Prostate gland (tissue), 2 donors: ENCODE measurements at regions not wholly inside any gene's neighbourhood (a gene's known extent, or its start where the extent isn't known, plus 50 kb on each side); places are given as distances from the start of the nearest gene placed in this dataset.

Experiments
- DNase-seq: peaks from one replicate; pipeline ENCODE4 v3.0.0-alpha.2; 2019; ENCODE audit warnings: low spot score
- H3K27ac ChIP-seq, 2 donors: fragments of 200-600 bp; sonication (generic); 2 replicates each; pipeline ENCODE4 v1.5.1; 2017 to 2019
- H3K27me3 ChIP-seq: fragments of 200-600 bp; sonication (generic); replicated peaks from 2 replicates; pipeline ENCODE4 v1.5.1; 2019; ENCODE audit not compliant: insufficient read depth
- H3K36me3 ChIP-seq, 2 donors: fragments of 200-600 bp; sonication (generic); 1 replicate in 1 of 2; 2 replicates in 1 of 2; pipeline versions ENCODE4 v1.5.1 to v1.8.1; 2017 to 2019
- H3K4me1 ChIP-seq: fragments of 200-600 bp; sonication (generic); replicated peaks from 2 replicates; pipeline ENCODE4 v1.5.1; 2019
- H3K4me3 ChIP-seq, 2 donors: fragments of 200-600 bp; sonication (generic); 2 replicates each; pipeline ENCODE4 v1.5.1; 2017 to 2019
- H3K9me3 ChIP-seq: fragments of 200-600 bp; sonication (generic); 2 replicates; pipeline ENCODE4 v1.5.1; 2017
- CTCF ChIP-seq, 4 experiments: fragments of 200-600 bp in 2 of 4; fragments of 450-650 bp in 2 of 4; sonication (generic) in 2 of 4; IDR thresholded peaks; 1 replicate in 3 of 4; 2 replicates in 1 of 4; pipeline ENCODE4 v1.5.1; 2016 to 2019; ENCODE audit warnings: antibody characterized with exemption in 4 of 4, mild to moderate bottlenecking in 2 of 4, moderate library complexity in 2 of 4
- POLR2A ChIP-seq: fragments of 450-650 bp; IDR thresholded peaks from one replicate; pipeline ENCODE4 v1.6.1; 2016; ENCODE audit warnings: antibody characterized with exemption, mild to moderate bottlenecking
- POLR2AphosphoS5 ChIP-seq: sonication (generic); formaldehyde crosslinking; IDR thresholded peaks from one replicate; pipeline ENCODE4 v1.6.1; 2017; ENCODE audit warnings: antibody characterized with exemption
- WGBS: methylation state at CpG from one replicate; pipeline ENCODE4 v1.1.5; 2018; 5-methylcytosine and 5-hydroxymethylcytosine counted together
- intact Hi-C: fragments of 100-400 bp; cut with DNase I; formaldehyde crosslinking; loops from one replicate; pipeline ENCODE4 v1.14.2; 2022

DNA sequence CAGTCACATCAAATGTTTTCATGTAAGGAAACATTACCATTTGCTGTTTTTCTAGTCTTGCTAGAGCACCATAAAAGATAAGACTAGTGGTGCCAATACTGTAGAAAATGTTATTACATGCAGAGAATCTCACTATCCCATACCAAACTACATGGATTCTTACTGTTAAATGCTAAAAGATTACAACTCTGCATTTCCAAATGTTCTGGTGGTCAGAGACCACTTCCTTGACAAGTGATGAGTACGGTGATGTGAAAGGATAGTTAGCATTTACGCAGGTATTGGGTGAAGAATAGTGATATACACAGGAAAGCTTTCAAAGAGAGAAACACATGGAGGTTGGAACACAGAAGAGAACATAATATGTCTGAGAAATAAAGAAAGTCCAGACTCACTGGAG, 98.2 kb downstream of the GGTLC2 start:
- WGBS, result 91% methylated on average over 2 of the region's 2 CpGs
- H3K27ac ChIP-seq, result no peak overlapping the region
- intact Hi-C loops, result no loop called here
- TF ChIP-seq POLR2AphosphoS5 (no peak), POLR2A (no peak)
- no peaks in the 10 kb centered on the region for H3K9me3 ChIP-seq
- DNase-seq, result no peak
- H3K4me1 ChIP-seq, result no peaks in the 10 kb centered on the region
- no peaks in the 10 kb centered on the region for H3K27me3 ChIP-seq
- no peaks in the 10 kb centered on the region for H3K36me3 ChIP-seq
- H3K4me3 ChIP-seq, result no peak overlapping the region

DNA sequence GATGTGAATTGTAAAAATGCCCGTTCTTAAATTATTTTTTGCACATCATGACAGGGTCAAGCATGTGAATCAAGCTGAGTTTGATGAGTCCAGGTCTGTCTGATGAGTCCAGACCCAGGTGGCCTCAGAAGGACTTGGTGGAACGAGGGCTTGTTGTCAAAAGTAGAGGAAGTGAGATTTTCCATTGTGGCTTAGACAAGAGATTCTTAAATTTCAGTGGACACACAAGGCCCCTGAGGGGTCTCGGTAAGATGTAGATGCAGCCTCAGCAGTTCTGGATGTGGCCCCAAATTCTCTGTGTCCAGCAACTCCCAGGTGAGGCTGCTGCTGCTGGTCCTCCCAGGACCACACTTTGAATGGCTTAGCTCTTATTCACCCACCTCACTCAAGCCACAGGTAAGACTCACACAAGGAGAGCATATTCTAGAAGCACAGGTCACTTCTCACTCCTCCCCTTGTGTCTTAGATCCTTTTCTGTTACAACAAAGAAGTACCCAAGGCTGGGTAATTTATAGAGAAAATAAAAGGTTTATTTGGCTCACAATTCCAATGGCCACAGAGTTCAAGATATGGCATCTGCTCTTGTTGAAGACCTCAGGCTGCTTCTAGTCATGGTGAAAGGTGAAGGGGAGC, 98.8 kb downstream of the GGTLC2 start:
- no peaks in the 10 kb centered on the region for H3K9me3 ChIP-seq
- DNase-seq, result no peak
- 85% methylated on average over 3 of the region's 3 CpGs for WGBS
- H3K27ac ChIP-seq, result no peak overlapping the region
- H3K4me3 ChIP-seq, result no peak overlapping the region
- H3K36me3 ChIP-seq, result no peaks in the 10 kb centered on the region
- intact Hi-C loops, result no loop called here
- TF ChIP-seq POLR2A (no peak), CTCF (IDR thresholded peaks at IDR 0.05) (no peak), POLR2AphosphoS5 (no peak)
- H3K4me1 ChIP-seq, result no peaks in the 10 kb centered on the region
- no peaks in the 10 kb centered on the region for H3K27me3 ChIP-seq

- intact Hi-C loops, result no loop called here
- TF ChIP-seq POLR2A (no peak), POLR2AphosphoS5 (no peak), CTCF (IDR thresholded peaks at IDR 0.05) (no peak)
- no peaks in the 10 kb centered on the region for H3K4me1 ChIP-seq
- no peaks in the 10 kb centered on the region for H3K9me3 ChIP-seq
- no peak overlapping the region for H3K4me3 ChIP-seq
- DNase-seq, result no peak
- H3K27ac ChIP-seq, result no peak overlapping the region
- no peaks in the 10 kb centered on the region for H3K27me3 ChIP-seq
- no peaks in the 10 kb centered on the region for H3K36me3 ChIP-seq
- WGBS, result 78% methylated on average over 9 of the region's 9 CpGs
These were observed 100.2 kb downstream of the GGTLC2 start for GRCh38 chr22:22744412-22745224.

- WGBS, result 52% methylated on average over 8 of the region's 8 CpGs
- no peaks in the 10 kb centered on the region for H3K36me3 ChIP-seq
- H3K4me3 ChIP-seq, result no peak overlapping the region
- TF ChIP-seq POLR2A (no peak), CTCF (IDR thresholded peaks at IDR 0.05) (peak in 3 of 4 experiments; percentile 13 to 52 (median 34))
- H3K4me1 ChIP-seq, result no peaks in the 10 kb centered on the region
- no peaks in the 10 kb centered on the region for H3K9me3 ChIP-seq
- peak; percentile 14 for DNase-seq
- intact Hi-C loops, result no loop called here
- no peaks in the 10 kb centered on the region for H3K27me3 ChIP-seq
- H3K27ac ChIP-seq, result no peak overlapping the region
These were observed 101.0 kb downstream of the GGTLC2 start for GRCh38 chr22:22745225-22746060.
